GM12872 (cell line): ENCODE measurements at regions not wholly inside any gene's neighbourhood (a gene's known extent, or its start where the extent isn't known, plus 50 kb on each side); places are given as distances from the start of the nearest gene placed in this dataset.

Experiments used
- CTCF ChIP-seq: IDR thresholded peaks from 3 replicates; pipeline ENCODE4 v1.5.1; 2011; ENCODE audit warnings: low read depth, mild to moderate bottlenecking, low read length, moderate library complexity; ENCODE audit not compliant: insufficient read depth

- TF ChIP-seq CTCF = 0 out of 3 replicates have a peak, but pooled peaks have one; percentile 1
These were observed 70.6 kb downstream of the PLEKHG1 start for GRCh38 chr6:150670311-150670710.

GRCh38 chr6:150672800-150673199, 73.1 kb downstream of the PLEKHG1 start:
- TF ChIP-seq CTCF = no peak

GRCh38 chr6:150673720-150674346, 74.1 kb downstream of the PLEKHG1 start:
- TF ChIP-seq CTCF = no peak

GRCh38 chr6:150676344-150676743, 76.7 kb downstream of the PLEKHG1 start:
- no peak for TF ChIP-seq CTCF

GRCh38 chr6:150676772-150677171, 77.1 kb downstream of the PLEKHG1 start:
- TF ChIP-seq CTCF = no peak

- TF ChIP-seq CTCF = no peak
These were observed 80.8 kb downstream of the PLEKHG1 start for GRCh38 chr6:150680510-150680909.

GRCh38 chr6:150681578-150682395, 82.1 kb downstream of the PLEKHG1 start:
- no peak for TF ChIP-seq CTCF
